Transverse colon (tissue), 4 donors: ENCODE measurements at regions not wholly inside any gene's neighbourhood (a gene's known extent, or its start where the extent isn't known, plus 50 kb on each side); places are given as distances from the start of the nearest gene placed in this dataset.

ENCODE experiments used
- CTCF ChIP-seq, 5 experiments: fragments of 200-600 bp in 3 of 5; fragments of 450-650 bp in 2 of 5; sonication (generic) in 3 of 5; IDR thresholded peaks; 1 replicate in 2 of 5; 2 replicates in 3 of 5; pipeline ENCODE4 v1.5.1; 2016 to 2017; ENCODE audit warnings: antibody characterized with exemption in 5 of 5, inconsistent platforms in 3 of 5, mild to moderate bottlenecking in 2 of 5, moderate library complexity in 1 of 5
- POLR2A ChIP-seq: fragments of 450-650 bp; IDR thresholded peaks from one replicate; pipeline ENCODE4 v1.6.1; 2016; ENCODE audit warnings: antibody characterized with exemption, mild to moderate bottlenecking, moderate library complexity
- POLR2AphosphoS5 ChIP-seq, 3 donors: sonication (generic); formaldehyde crosslinking; IDR thresholded peaks; one replicate each; pipeline ENCODE4 v1.6.1; 2016; ENCODE audit warnings: antibody characterized with exemption in 3 of 3

GRCh38 chr12:85394809-85395208 is 114.8 kb downstream of the ALX1 start:
- no peak for TF ChIP-seq CTCF (IDR thresholded peaks at IDR 0.05)
- TF ChIP-seq POLR2A = no peak
- TF ChIP-seq POLR2AphosphoS5 (IDR thresholded peaks at IDR 0.05) = no peak
